HEK293T (cell line): ENCODE measurements at regions not wholly inside any gene's neighbourhood (a gene's known extent, or its start where the extent isn't known, plus 50 kb on each side); places are given as distances from the start of the nearest gene placed in this dataset.

ENCODE experiments used
- CTBP1 ChIP-seq: fragments of 450-650 bp; IDR thresholded peaks from 2 replicates; pipeline ENCODE4 v1.6.1; 2016; ENCODE audit warnings: borderline replicate concordance
- LEF1 ChIP-seq: fragments of 450-650 bp; IDR thresholded peaks from 2 replicates; pipeline ENCODE4 v1.6.1; 2017; ENCODE audit warnings: mild to moderate bottlenecking, borderline replicate concordance
- PKNOX1 ChIP-seq: fragments of 450-650 bp; IDR thresholded peaks from 2 replicates; pipeline ENCODE4 v1.6.1; 2016

DNA sequence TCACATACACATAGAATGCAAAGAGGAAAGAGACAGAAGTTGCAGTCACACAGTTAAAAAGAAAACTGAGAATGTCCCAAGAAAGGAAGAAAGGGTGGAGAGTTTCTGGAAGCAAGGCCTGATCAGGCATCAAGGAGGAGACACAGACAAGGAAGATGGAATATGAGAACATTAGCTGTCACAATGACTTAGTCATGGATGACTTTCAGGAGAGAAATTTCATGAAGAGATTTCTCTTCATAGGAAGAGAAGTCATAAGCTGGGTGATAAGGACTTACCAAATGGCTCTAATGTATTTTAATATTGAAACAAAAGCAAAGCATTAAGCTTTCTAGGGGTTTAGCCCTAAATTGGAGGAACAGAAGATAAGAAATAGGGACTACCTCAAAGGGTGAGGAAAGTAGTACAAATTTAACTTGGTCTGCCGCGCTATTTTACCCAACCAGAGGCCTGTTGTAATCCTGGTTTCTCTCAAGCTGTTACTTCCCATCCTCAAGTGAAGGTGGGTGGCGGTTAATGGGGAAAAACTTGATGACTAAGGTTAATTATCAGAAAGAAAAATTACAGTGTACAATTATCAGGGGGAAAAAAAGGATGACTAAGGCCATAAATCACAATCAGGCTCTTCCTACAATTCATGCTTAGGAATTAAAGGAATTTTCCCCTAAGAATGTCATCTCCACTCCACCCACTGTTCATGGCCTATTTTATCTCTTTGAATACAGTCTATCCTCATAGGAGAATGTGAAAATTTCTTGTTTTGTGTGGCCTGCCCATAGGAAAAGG lies 93.9 kb upstream of the ADGRL2 start:
- TF ChIP-seq CTBP1, result no peak
- no peak for TF ChIP-seq LEF1
- peak; percentile 8; the same call in 1 of the 2 replicates for TF ChIP-seq PKNOX1
